ENCODE measurements at regions not wholly inside any gene's neighbourhood (a gene's known extent, or its start where the extent isn't known, plus 50 kb on each side); places are given as distances from the start of the nearest gene placed in this dataset.

DNA sequence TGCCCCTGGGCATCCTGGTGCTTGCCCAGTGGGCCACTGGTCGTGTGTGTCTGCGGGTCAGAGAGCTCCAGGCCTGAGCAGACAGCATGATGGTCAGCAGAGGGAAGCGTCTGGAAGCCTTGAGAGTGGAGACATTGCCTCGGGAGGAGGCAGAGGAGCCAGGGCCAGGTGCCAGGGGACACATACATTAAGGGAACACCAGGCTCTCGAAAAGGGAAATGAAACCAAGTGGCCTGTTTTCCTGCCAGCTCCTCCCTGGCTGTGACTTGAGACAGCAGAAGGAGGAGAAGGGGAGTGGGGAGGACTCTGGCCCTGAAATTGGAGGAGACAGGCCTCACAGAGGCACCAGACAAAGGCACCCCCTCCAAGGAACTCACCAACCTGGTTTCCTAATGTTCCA, 62.4 kb upstream of the LRP8 start:
- no peak for TF ChIP-seq EZH2phosphoT487 (IDR thresholded peaks at IDR 0.05)
- TF ChIP-seq CTCF (IDR thresholded peaks at IDR 0.05) = no peak
- TF ChIP-seq EZH2 (IDR thresholded peaks at IDR 0.05) = no peak

All from neural progenitor cell (in vitro differentiated cells).